Naive thymus-derived CD4-positive, alpha-beta T cell (primary cell): ENCODE measurements at regions not wholly inside any gene's neighbourhood (a gene's known extent, or its start where the extent isn't known, plus 50 kb on each side); places are given as distances from the start of the nearest gene placed in this dataset.

Source experiments
- ATAC-seq: fragments of 150-1000 bp; cut with Tn5 transposase; 2 replicates; pipeline ENCODE4 v1.10.0; 2021; ENCODE audit warnings: mild to moderate bottlenecking, moderate library complexity
- CTCF ChIA-PET: fragments of 350-600 bp; sonication (Branson Sonifier 250); formaldehyde crosslinking; loops from one replicate; lab custom pipeline; 2021; ENCODE audit warnings: antibody characterized with exemption; lab: Charles Lee
- POLR2A ChIA-PET: fragments of 350-600 bp; sonication (Branson Sonifier 250); formaldehyde crosslinking; loops from one replicate; lab custom pipeline; 2021; ENCODE audit warnings: antibody characterized with exemption, inconsistent platforms; lab: Charles Lee
- DNase-seq, 9 donors: peaks; one replicate each; pipeline versions ENCODE4 v3.0.0 to v3.0.0-alpha.2; 2020 to 2022; ENCODE audit warnings: mixed read lengths in 1 of 9
- H3K27ac ChIP-seq: one replicate; pipeline ENCODE4 v1.7.0; 2013; ENCODE audit warnings: mild to moderate bottlenecking, low read depth, low read length, moderate library complexity
- H3K27me3 ChIP-seq, 2 donors: one replicate each; pipeline ENCODE4 v1.7.0; 2013; ENCODE audit warnings: low read length in 2 of 2, mild to moderate bottlenecking in 2 of 2, moderate library complexity in 2 of 2; ENCODE audit not compliant: control insufficient read depth in 2 of 2, insufficient read depth in 2 of 2
- H3K36me3 ChIP-seq, 3 experiments: 1 replicate in 2 of 3; 2 replicates in 1 of 3; pipeline ENCODE4 v1.7.0; 2013; ENCODE audit warnings: low read length in 3 of 3, mild to moderate bottlenecking in 3 of 3, moderate library complexity in 1 of 3; ENCODE audit not compliant: insufficient read depth in 3 of 3, control insufficient read depth in 2 of 3
- H3K4me1 ChIP-seq, 2 donors: one replicate each; pipeline ENCODE4 v1.7.0; 2013; ENCODE audit warnings: low read length in 2 of 2, mild to moderate bottlenecking in 2 of 2, moderate library complexity in 1 of 2; ENCODE audit not compliant: control insufficient read depth in 2 of 2, insufficient read depth in 2 of 2
- H3K4me3 ChIP-seq: 2 replicates; pipeline ENCODE4 v1.7.0; 2013; ENCODE audit warnings: mild to moderate bottlenecking, low read length
- H3K9me3 ChIP-seq, 3 experiments: 1 replicate in 2 of 3; 2 replicates in 1 of 3; pipeline ENCODE4 v1.7.0; 2013; ENCODE audit warnings: low read length in 3 of 3; ENCODE audit not compliant: control insufficient read depth in 2 of 3
- H3K27ac Mint-ChIP-seq, 9 donors: one replicate each; pipeline ENCODE4 v1.8.0; 2020 to 2022; ENCODE audit warnings: mixed read lengths in 9 of 9, mild to moderate bottlenecking in 8 of 9, moderate library complexity in 5 of 9, inconsistent platforms in 2 of 9
- H3K27me3 Mint-ChIP-seq, 5 donors: one replicate each; pipeline ENCODE4 v1.8.0; 2021 to 2022; ENCODE audit warnings: mixed read lengths in 5 of 5, mild to moderate bottlenecking in 1 of 5
- H3K36me3 Mint-ChIP-seq, 5 donors: one replicate each; pipeline ENCODE4 v1.8.0; 2020 to 2022; ENCODE audit warnings: mixed read lengths in 5 of 5, mild to moderate bottlenecking in 3 of 5, inconsistent platforms in 1 of 5
- H3K4me1 Mint-ChIP-seq, 7 donors: one replicate each; pipeline ENCODE4 v1.8.0; 2020 to 2022; ENCODE audit warnings: mixed read lengths in 7 of 7, mild to moderate bottlenecking in 3 of 7, inconsistent platforms in 1 of 7
- H3K4me3 Mint-ChIP-seq, 10 donors: one replicate each; pipeline ENCODE4 v1.8.0; 2020 to 2022; ENCODE audit warnings: mild to moderate bottlenecking in 10 of 10, mixed read lengths in 10 of 10, moderate library complexity in 6 of 10, inconsistent platforms in 2 of 10
- H3K9me3 Mint-ChIP-seq, 11 donors: one replicate each; pipeline ENCODE4 v1.8.0; 2020 to 2022; ENCODE audit warnings: mixed read lengths in 11 of 11, mild to moderate bottlenecking in 4 of 11, inconsistent platforms in 1 of 11, moderate library complexity in 1 of 11
- intact Hi-C, 2 donors: fragments of 100-400 bp; cut with micrococcal nuclease; formaldehyde crosslinking; loops; one replicate each; pipeline ENCODE4 v1.15.1; 2023

DNA sequence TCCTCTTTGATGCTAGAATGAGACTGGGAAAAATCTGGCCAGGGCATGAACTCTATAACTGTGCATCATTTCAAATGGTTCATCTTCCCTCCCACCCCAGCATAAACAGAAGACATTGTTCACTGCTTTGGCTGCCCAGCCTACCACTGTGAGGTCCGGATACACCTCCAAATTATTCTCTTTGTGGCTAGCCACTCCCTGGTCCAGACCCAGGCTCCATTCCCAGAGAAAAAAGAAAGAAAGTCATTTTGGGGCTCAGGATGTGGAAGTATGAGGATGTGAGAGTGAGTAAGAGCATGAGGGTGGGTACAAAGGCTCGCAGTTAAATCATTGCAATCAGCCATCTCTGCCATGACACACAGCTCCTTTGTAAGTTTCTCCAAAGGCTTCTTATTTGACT, 559.2 kb downstream of the PSAT1 start:
- Mint-ChIP-seq H3K27me3 (peaks cover 0 to 7% (median 0%) of the 10 kb centered on the region in 5 donors), H3K27ac (no peak overlapping the region), H3K4me3 (no peak overlapping the region), H3K9me3 (peaks cover 0 to 5% (median 0%) of the 10 kb centered on the region in 11 donors), H3K4me1 (no peaks in the 10 kb centered on the region), H3K36me3 (no peaks in the 10 kb centered on the region)
- ChIA-PET POLR2A (no interaction called here), CTCF (no interaction called here)
- intact Hi-C loops: no loop called here
- H3K27ac ChIP-seq: no peak overlapping the region
- H3K4me3 ChIP-seq: no peak overlapping the region
- H3K9me3 ChIP-seq: no peaks in the 10 kb centered on the region
- DNase-seq: no peak
- H3K27me3 ChIP-seq: peaks cover 0 to 3% of the 10 kb centered on the region in 2 donors
- ATAC-seq: no peak
- no peaks in the 10 kb centered on the region for H3K4me1 ChIP-seq
- H3K36me3 ChIP-seq: no peaks in the 10 kb centered on the region

- Histone ChIP-seq H3K27me3 (peaks cover 0 to 3% of the 10 kb centered on the region in 2 donors), H3K36me3 (no peaks in the 10 kb centered on the region), H3K4me1 (no peaks in the 10 kb centered on the region), H3K27ac (no peak overlapping the region), H3K9me3 (no peaks in the 10 kb centered on the region), H3K4me3 (no peak overlapping the region)
- ATAC-seq (no peak), DNase-seq (no peak)
- peaks cover 0 to 7% (median 0%) of the 10 kb centered on the region in 5 donors for H3K27me3 Mint-ChIP-seq
- ChIA-PET POLR2A (no interaction called here), CTCF (no interaction called here)
- no peaks in the 10 kb centered on the region for H3K4me1 Mint-ChIP-seq
- no peak overlapping the region for H3K4me3 Mint-ChIP-seq
- H3K36me3 Mint-ChIP-seq: no peaks in the 10 kb centered on the region
- intact Hi-C loops: no loop called here
- no peak overlapping the region for H3K27ac Mint-ChIP-seq
- no peaks in the 10 kb centered on the region for H3K9me3 Mint-ChIP-seq
Measured at GRCh38 chr9:78856781-78857180, 559.9 kb downstream of the PSAT1 start.

DNA sequence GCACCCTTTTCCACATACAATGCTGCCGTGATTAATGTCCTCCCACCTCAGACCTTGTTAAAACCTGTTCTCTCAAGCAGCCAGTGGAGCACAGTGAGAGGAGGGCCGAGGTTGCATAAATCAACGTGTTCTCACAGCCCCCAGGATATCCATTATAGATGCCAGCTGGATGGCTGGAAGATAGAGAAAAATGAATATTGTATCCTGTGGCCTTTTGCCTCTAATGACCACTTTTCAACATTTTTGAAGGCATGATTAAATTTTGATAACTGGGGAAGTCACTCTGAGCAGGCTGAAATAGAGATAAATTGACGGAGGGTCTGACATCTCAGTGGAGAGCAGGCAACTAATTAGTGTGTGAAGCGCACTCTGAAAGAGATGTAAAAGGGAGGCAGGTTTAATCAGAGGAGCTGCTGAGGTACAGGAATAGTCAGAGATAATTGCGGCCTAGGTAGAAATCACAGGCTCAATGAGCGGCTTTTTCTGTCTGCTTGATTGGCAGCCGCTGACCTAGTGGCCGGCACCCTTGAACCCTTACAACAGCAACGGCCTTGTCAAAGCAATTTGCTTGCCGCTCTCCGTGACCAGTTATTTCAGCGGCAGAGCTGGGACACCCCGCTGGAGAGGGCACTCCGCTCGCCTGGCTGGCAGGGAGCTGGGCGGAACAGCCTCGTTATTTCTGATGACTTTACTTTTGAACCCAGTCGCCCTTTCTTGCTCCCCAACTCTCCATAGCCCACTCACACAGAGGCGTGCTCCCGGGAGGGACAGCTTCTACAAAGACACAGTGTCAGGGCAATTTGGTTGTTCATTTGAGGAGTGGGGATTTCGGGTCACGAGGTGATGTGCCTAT, 560.7 kb downstream of the PSAT1 start:
- Histone ChIP-seq H3K4me1 (no peaks in the 10 kb centered on the region), H3K4me3 (no peak overlapping the region), H3K27me3 (peaks cover 0 to 3% of the 10 kb centered on the region in 2 donors), H3K36me3 (no peaks in the 10 kb centered on the region), H3K27ac (no peak overlapping the region), H3K9me3 (no peaks in the 10 kb centered on the region)
- Mint-ChIP-seq H3K4me3 (no peak overlapping the region), H3K4me1 (no peaks in the 10 kb centered on the region), H3K9me3 (no peaks in the 10 kb centered on the region), H3K36me3 (no peaks in the 10 kb centered on the region), H3K27ac (no peak overlapping the region), H3K27me3 (peaks cover 0 to 7% (median 0%) of the 10 kb centered on the region in 5 donors)
- intact Hi-C loops: no loop called here
- ATAC-seq (no peak), DNase-seq (no peak)
- CTCF ChIA-PET: no interaction called here
- POLR2A ChIA-PET: no interaction called here

DNA sequence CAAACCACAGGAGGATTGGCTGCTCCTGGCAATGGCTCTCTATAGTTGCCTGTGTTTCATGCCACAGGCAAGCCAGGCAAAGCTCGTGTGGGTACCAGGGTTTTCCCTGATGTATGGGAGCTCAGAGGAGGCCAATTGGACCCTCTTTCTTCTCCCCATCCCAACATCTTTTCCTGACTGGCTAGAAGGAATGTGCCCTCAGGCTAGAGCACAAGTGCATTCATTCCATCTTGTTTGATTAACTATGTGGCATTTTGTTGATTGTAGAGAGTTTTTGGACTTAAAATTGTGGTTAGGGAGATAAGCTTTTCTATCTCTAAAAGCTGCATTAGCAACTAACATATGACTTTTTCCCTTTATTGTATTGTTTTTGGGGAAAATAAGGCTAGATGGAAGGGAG, 561.3 kb downstream of the PSAT1 start:
- Histone ChIP-seq H3K36me3 (no peaks in the 10 kb centered on the region), H3K4me1 (no peaks in the 10 kb centered on the region), H3K27ac (no peak overlapping the region), H3K4me3 (no peak overlapping the region), H3K9me3 (no peaks in the 10 kb centered on the region), H3K27me3 (no peaks in the 10 kb centered on the region)
- DNase-seq: no peak
- Mint-ChIP-seq H3K27me3 (peaks cover 0 to 7% (median 0%) of the 10 kb centered on the region in 5 donors), H3K4me3 (no peak overlapping the region), H3K36me3 (no peaks in the 10 kb centered on the region), H3K9me3 (no peaks in the 10 kb centered on the region), H3K27ac (no peak overlapping the region), H3K4me1 (no peaks in the 10 kb centered on the region)
- intact Hi-C loops: no loop called here
- no peak for ATAC-seq
- POLR2A ChIA-PET: no interaction called here
- CTCF ChIA-PET: no interaction called here

- ChIA-PET CTCF (no interaction called here), POLR2A (no interaction called here)
- Histone ChIP-seq H3K27me3 (no peaks in the 10 kb centered on the region), H3K4me3 (no peak overlapping the region), H3K36me3 (no peaks in the 10 kb centered on the region), H3K27ac (no peak overlapping the region), H3K4me1 (no peaks in the 10 kb centered on the region), H3K9me3 (no peaks in the 10 kb centered on the region)
- Mint-ChIP-seq H3K36me3 (no peaks in the 10 kb centered on the region), H3K27me3 (peaks cover 0 to 7% (median 0%) of the 10 kb centered on the region in 5 donors), H3K9me3 (no peaks in the 10 kb centered on the region), H3K4me3 (no peak overlapping the region), H3K4me1 (no peaks in the 10 kb centered on the region), H3K27ac (no peak overlapping the region)
- ATAC-seq (no peak), DNase-seq (no peak)
- intact Hi-C loops: no loop called here
Measured at GRCh38 chr9:78860801-78861475, 564.0 kb downstream of the PSAT1 start.

DNA sequence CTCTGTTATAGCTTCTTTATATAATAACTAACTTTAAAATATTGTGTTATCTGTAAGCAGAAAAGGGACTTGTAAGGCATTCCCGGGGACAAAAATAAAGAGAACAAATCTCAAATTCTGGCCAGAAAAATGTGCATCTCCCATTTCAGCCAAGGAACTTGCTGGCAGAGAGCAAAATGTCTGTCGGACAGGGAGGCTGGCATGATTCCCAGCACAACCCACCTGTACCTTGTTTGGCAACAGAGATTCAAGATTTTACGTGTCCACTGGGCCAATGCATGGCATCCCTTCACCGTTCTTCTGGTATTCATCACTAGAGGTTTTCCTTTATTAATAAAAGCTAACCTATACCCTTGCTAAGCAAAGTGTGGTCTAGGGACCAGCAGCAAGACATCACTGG, 566.6 kb downstream of the PSAT1 start:
- intact Hi-C loops: no loop called here
- ChIA-PET POLR2A (no interaction called here), CTCF (no interaction called here)
- no peaks in the 10 kb centered on the region for H3K36me3 ChIP-seq
- no peak overlapping the region for H3K4me3 ChIP-seq
- H3K27me3 ChIP-seq: no peaks in the 10 kb centered on the region
- no peaks in the 10 kb centered on the region for H3K4me1 Mint-ChIP-seq
- ATAC-seq: no peak
- H3K27me3 Mint-ChIP-seq: no peaks in the 10 kb centered on the region
- H3K9me3 Mint-ChIP-seq: peaks cover 0 to 3% (median 0%) of the 10 kb centered on the region in 11 donors
- no peaks in the 10 kb centered on the region for H3K9me3 ChIP-seq
- H3K27ac Mint-ChIP-seq: no peak overlapping the region
- H3K36me3 Mint-ChIP-seq: no peaks in the 10 kb centered on the region
- no peak for DNase-seq
- no peak overlapping the region for H3K4me3 Mint-ChIP-seq
- H3K27ac ChIP-seq: no peak overlapping the region
- no peaks in the 10 kb centered on the region for H3K4me1 ChIP-seq

DNA sequence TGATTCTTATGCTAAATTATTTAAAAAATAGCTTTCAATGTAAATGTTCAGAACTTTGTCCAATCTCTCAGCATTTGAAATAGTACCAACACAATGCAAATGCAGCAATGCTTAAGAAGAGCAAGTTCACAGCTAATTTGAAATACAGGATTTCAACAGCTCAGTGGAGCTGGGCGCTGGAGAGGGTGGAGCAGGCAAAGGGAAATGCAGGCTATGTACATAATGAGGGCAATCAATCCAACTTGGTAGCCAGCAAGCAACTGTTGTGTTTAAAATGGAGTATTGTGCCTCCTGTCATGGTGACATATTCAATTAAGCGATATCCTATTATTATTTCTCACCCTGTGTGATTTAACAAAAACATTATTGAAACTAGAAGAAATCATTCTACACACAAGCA, 568.8 kb downstream of the PSAT1 start:
- intact Hi-C loops: no loop called here
- H3K36me3 ChIP-seq: no peaks in the 10 kb centered on the region
- POLR2A ChIA-PET: no interaction called here
- no peak overlapping the region for H3K27ac ChIP-seq
- DNase-seq: no peak
- H3K4me1 ChIP-seq: no peaks in the 10 kb centered on the region
- Mint-ChIP-seq H3K27ac (no peak overlapping the region), H3K9me3 (peaks cover 0 to 3% (median 0%) of the 10 kb centered on the region in 11 donors), H3K4me1 (no peaks in the 10 kb centered on the region), H3K27me3 (no peaks in the 10 kb centered on the region), H3K36me3 (no peaks in the 10 kb centered on the region), H3K4me3 (no peak overlapping the region)
- no peak for ATAC-seq
- H3K27me3 ChIP-seq: no peaks in the 10 kb centered on the region
- CTCF ChIA-PET: no interaction called here
- H3K9me3 ChIP-seq: no peaks in the 10 kb centered on the region
- no peak overlapping the region for H3K4me3 ChIP-seq
